HEK293 (cell line): ENCODE measurements at regions not wholly inside any gene's neighbourhood (a gene's known extent, or its start where the extent isn't known, plus 50 kb on each side); places are given as distances from the start of the nearest gene placed in this dataset.

Source experiments
- CTCF ChIA-PET: fragments of 350-600 bp; formaldehyde crosslinking; extraction: SDS; loops from one replicate; lab custom pipeline; 2021; ENCODE audit warnings: antibody characterized with exemption; lab: Yijun Ruan, JAX
- POLR2A ChIA-PET: fragments of 300-600 bp; formaldehyde crosslinking; extraction: SDS; loops from one replicate; lab custom pipeline; 2020; ENCODE audit warnings: antibody characterized with exemption, inconsistent platforms; lab: Yijun Ruan, JAX
- H3K27ac ChIP-seq: fragments of 200-500 bp; sonication (Bioruptor generic); 2 replicates; pipeline ENCODE4 v1.5.1; 2014; ENCODE audit warnings: low read depth, low read length, control low read depth, inconsistent platforms; ENCODE audit errors: extremely low read depth
- H3K36me3 ChIP-seq, 2 experiments: fragments of 200-500 bp in 1 of 2; sonication (Bioruptor generic) in 1 of 2; 1 replicate in 1 of 2; 2 replicates in 1 of 2; pipeline ENCODE4 v1.5.1; 2014 to 2017; ENCODE audit warnings: inconsistent platforms in 2 of 2, low read length in 2 of 2; ENCODE audit not compliant: control insufficient read depth in 2 of 2, insufficient read depth in 1 of 2
- H3K4me1 ChIP-seq: fragments of 200-500 bp; sonication (Bioruptor generic); 2 replicates; pipeline ENCODE4 v1.5.1; 2014; ENCODE audit warnings: mild to moderate bottlenecking, low read length, inconsistent platforms; ENCODE audit not compliant: control insufficient read depth, insufficient read depth
- H3K4me3 ChIP-seq: 2 replicates; pipeline ENCODE4 v1.5.1; 2011; ENCODE audit warnings: low read depth, mild to moderate bottlenecking, control low read depth, low read length, moderate library complexity
- H3K9me3 ChIP-seq: fragments of 200-500 bp; sonication (Bioruptor generic); 2 replicates; pipeline ENCODE4 v1.5.1; 2014; ENCODE audit warnings: low read depth, low read length, inconsistent platforms; ENCODE audit not compliant: control insufficient read depth, insufficient read depth
- BCL11B ChIP-seq: fragments of 450-650 bp; formaldehyde crosslinking; IDR thresholded peaks from 2 replicates; pipeline ENCODE4 v1.5.1; 2016; ENCODE audit warnings: low read depth, missing biosample characterization, missing genetic modification characterization
- GFI1B ChIP-seq: fragments of 450-650 bp; formaldehyde crosslinking; IDR thresholded peaks from 2 replicates; pipeline ENCODE4 v1.5.1; 2016; ENCODE audit warnings: missing biosample characterization, missing genetic modification characterization
- GLIS2 ChIP-seq: fragments of 450-650 bp; formaldehyde crosslinking; IDR thresholded peaks from 2 replicates; pipeline ENCODE4 v1.5.1; 2016; ENCODE audit warnings: missing biosample characterization, missing genetic modification characterization
- KLF17 ChIP-seq: fragments of 450-650 bp; formaldehyde crosslinking; IDR thresholded peaks from 2 replicates; pipeline ENCODE4 v1.5.1; 2016; ENCODE audit warnings: missing biosample characterization, missing genetic modification characterization
- ZBTB1 ChIP-seq: fragments of 450-650 bp; formaldehyde crosslinking; IDR thresholded peaks from 2 replicates; pipeline ENCODE4 v1.5.1; 2016; ENCODE audit warnings: missing biosample characterization, missing genetic modification characterization
- ZBTB11 ChIP-seq: fragments of 450-650 bp; formaldehyde crosslinking; conservative IDR thresholded peaks from 2 replicates; pipeline ENCODE4 v1.5.1; 2016; ENCODE audit warnings: low read depth, missing biosample characterization, missing genetic modification characterization
- ZBTB44 ChIP-seq: fragments of 450-650 bp; IDR thresholded peaks from 2 replicates; pipeline ENCODE4 v1.5.1; 2018; ENCODE audit warnings: missing biosample characterization, mild to moderate bottlenecking, missing genetic modification characterization
- ZBTB49 ChIP-seq: fragments of 450-650 bp; formaldehyde crosslinking; IDR thresholded peaks from 2 replicates; pipeline ENCODE4 v1.5.1; 2016; ENCODE audit warnings: missing biosample characterization, missing genetic modification characterization, low read depth
- ZIC2 ChIP-seq: fragments of 450-650 bp; formaldehyde crosslinking; IDR thresholded peaks from 2 replicates; pipeline ENCODE4 v1.5.1; 2016; ENCODE audit warnings: missing biosample characterization, missing genetic modification characterization
- ZNF133 ChIP-seq: fragments of 450-650 bp; formaldehyde crosslinking; IDR thresholded peaks from 2 replicates; pipeline ENCODE4 v1.5.1; 2016; ENCODE audit warnings: missing biosample characterization, missing genetic modification characterization
- ZNF23 ChIP-seq: fragments of 450-650 bp; formaldehyde crosslinking; IDR thresholded peaks from 2 replicates; pipeline ENCODE4 v1.5.1; 2016; ENCODE audit warnings: missing biosample characterization, missing genetic modification characterization, borderline replicate concordance
- ZNF280D ChIP-seq: fragments of 450-650 bp; formaldehyde crosslinking; IDR thresholded peaks from 2 replicates; pipeline ENCODE4 v1.5.1; 2016; ENCODE audit warnings: missing biosample characterization, missing genetic modification characterization
- ZNF302 ChIP-seq: fragments of 450-650 bp; formaldehyde crosslinking; IDR thresholded peaks from 2 replicates; pipeline ENCODE4 v1.5.1; 2016; ENCODE audit warnings: missing biosample characterization, missing genetic modification characterization, low read depth
- ZNF335 ChIP-seq: fragments of 450-650 bp; formaldehyde crosslinking; conservative IDR thresholded peaks from 2 replicates; pipeline ENCODE4 v1.5.1; 2016; ENCODE audit warnings: missing biosample characterization, missing genetic modification characterization
- ZNF571 ChIP-seq: fragments of 450-650 bp; formaldehyde crosslinking; IDR thresholded peaks from 2 replicates; pipeline ENCODE4 v1.5.0; 2017; ENCODE audit warnings: missing biosample characterization, missing genetic modification characterization
- ZNF639 ChIP-seq: fragments of 450-650 bp; formaldehyde crosslinking; IDR thresholded peaks from 2 replicates; pipeline ENCODE4 v1.5.1; 2016; ENCODE audit warnings: missing biosample characterization, missing genetic modification characterization
- ZSCAN18 ChIP-seq: fragments of 450-650 bp; formaldehyde crosslinking; IDR thresholded peaks from 2 replicates; pipeline ENCODE4 v1.5.1; 2016; ENCODE audit warnings: missing biosample characterization, missing genetic modification characterization
- ZXDB ChIP-seq: fragments of 450-650 bp; formaldehyde crosslinking; IDR thresholded peaks from 2 replicates; pipeline ENCODE4 v1.5.1; 2016; ENCODE audit warnings: missing biosample characterization, missing genetic modification characterization
- TF ChIP-seq, protein P1 (sequence below): fragments of 450-650 bp; formaldehyde crosslinking; IDR thresholded peaks from 2 replicates; pipeline ENCODE4 v1.5.1; 2017; ENCODE audit warnings: missing biosample characterization, missing genetic modification characterization

- no peaks in the 10 kb centered on the region for H3K4me1 ChIP-seq
- POLR2A ChIA-PET: no interaction called here
- no peaks in the 10 kb centered on the region for H3K9me3 ChIP-seq
- no peak overlapping the region for H3K4me3 ChIP-seq
- no peak overlapping the region for H3K27ac ChIP-seq
- no peaks in the 10 kb centered on the region for H3K36me3 ChIP-seq
- CTCF ChIA-PET: no interaction called here
- TF ChIP-seq ZNF335 (tag by site-specific recombination) (no peak), ZNF639 (tag by site-specific recombination) (no peak), ZXDB (tag by site-specific recombination) (no peak), ZNF571 (tag by site-specific recombination) (no peak), ZNF23 (no peak), ZNF280D (tag by site-specific recombination) (no peak), GFI1B (no peak), KLF17 (no peak), GLIS2 (no peak)
- TF ChIP-seq, all 188 proteins: peak for 0
Measured at GRCh38 chr2:108073415-108074072, 87.2 kb downstream of the SLC5A7 start.

GRCh38 chr2:108074150-108074549, 87.8 kb downstream of the SLC5A7 start:
- no peak overlapping the region for H3K27ac ChIP-seq
- no peak overlapping the region for H3K4me3 ChIP-seq
- ChIA-PET POLR2A (no interaction called here), CTCF (interaction anchor here (0.6 kb wide), 1 partner anchor 121 kb away, joined by 3 read pairs; no protein-coding TSS in a partner anchor)
- H3K36me3 ChIP-seq: no peaks in the 10 kb centered on the region
- H3K9me3 ChIP-seq: no peaks in the 10 kb centered on the region
- no peaks in the 10 kb centered on the region for H3K4me1 ChIP-seq
- TF ChIP-seq ZBTB11 (no peak), BCL11B (tag by site-specific recombination) (no peak), ZBTB1 (no peak), ZIC2 (no peak), ZNF133 (tag by site-specific recombination) (no peak), ZNF302 (tag by site-specific recombination) (no peak), ZBTB44 (tag by site-specific recombination) (no peak), ZSCAN18 (no peak), ZBTB49 (no peak)
- TF ChIP-seq, protein P1, sequence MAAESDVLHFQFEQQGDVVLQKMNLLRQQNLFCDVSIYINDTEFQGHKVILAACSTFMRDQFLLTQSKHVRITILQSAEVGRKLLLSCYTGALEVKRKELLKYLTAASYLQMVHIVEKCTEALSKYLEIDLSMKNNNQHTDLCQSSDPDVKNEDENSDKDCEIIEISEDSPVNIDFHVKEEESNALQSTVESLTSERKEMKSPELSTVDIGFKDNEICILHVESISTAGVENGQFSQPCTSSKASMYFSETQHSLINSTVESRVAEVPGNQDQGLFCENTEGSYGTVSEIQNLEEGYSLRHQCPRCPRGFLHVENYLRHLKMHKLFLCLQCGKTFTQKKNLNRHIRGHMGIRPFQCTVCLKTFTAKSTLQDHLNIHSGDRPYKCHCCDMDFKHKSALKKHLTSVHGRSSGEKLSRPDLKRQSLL (tag by site-specific recombination): no peak
